Keratinocyte (primary cell): ENCODE measurements at regions not wholly inside any gene's neighbourhood (a gene's known extent, or its start where the extent isn't known, plus 50 kb on each side); places are given as distances from the start of the nearest gene placed in this dataset.

Experiments
- DNase-seq: peaks from one replicate; pipeline ENCODE4 v3.0.0-alpha.2; 2011; ENCODE audit warnings: low read depth, missing footprints, low spot score
- FAIRE-seq: peaks from 2 replicates; lab custom pipeline; 2011; peaks lifted over from hg19 to GRCh38; lab: Jason Lieb, UNC
- H2AFZ ChIP-seq: 2 replicates; pipeline ENCODE4 v1.6.0; 2012; ENCODE audit warnings: low read length, control low read depth, inconsistent platforms; ENCODE audit not compliant: control insufficient read depth
- H3K27ac ChIP-seq: 2 replicates; pipeline ENCODE4 v1.5.1; 2011; ENCODE audit warnings: low read length; ENCODE audit not compliant: control insufficient read depth, insufficient read depth
- H3K27me3 ChIP-seq: 3 replicates; pipeline ENCODE4 v1.6.0; 2011; ENCODE audit warnings: low read length; ENCODE audit not compliant: control insufficient read depth, insufficient read depth; ENCODE audit errors: extremely low read depth
- H3K36me3 ChIP-seq, 2 experiments: 2 replicates in 1 of 2; 3 replicates in 1 of 2; pipeline ENCODE4 v1.5.1; 2011; ENCODE audit warnings: low read length in 2 of 2, mild to moderate bottlenecking in 1 of 2; ENCODE audit not compliant: control insufficient read depth in 2 of 2, insufficient read depth in 2 of 2; ENCODE audit errors: extremely low read depth in 1 of 2
- H3K4me1 ChIP-seq: 3 replicates; pipeline ENCODE4 v1.5.1; 2011; ENCODE audit warnings: low read length; ENCODE audit not compliant: control insufficient read depth, insufficient read depth; ENCODE audit errors: extremely low read depth
- H3K4me2 ChIP-seq: 3 replicates; pipeline ENCODE4 v1.6.0; 2011; ENCODE audit warnings: low read depth, low read length; ENCODE audit not compliant: control insufficient read depth, insufficient read depth; ENCODE audit errors: extremely low read depth
- H3K4me3 ChIP-seq, 3 experiments: fragments of 200-600 bp in 1 of 3; sonication (generic) in 1 of 3; 2 replicates in 2 of 3; 3 replicates in 1 of 3; pipeline ENCODE4 v1.5.1; 2011 to 2016; ENCODE audit warnings: low read length in 3 of 3, mild to moderate bottlenecking in 3 of 3, control low read depth in 2 of 3, inconsistent platforms in 1 of 3, low read depth in 1 of 3, mixed read lengths in 1 of 3, mixed run types in 1 of 3, moderate library complexity in 1 of 3; ENCODE audit not compliant: control insufficient read depth in 2 of 3, insufficient read depth in 2 of 3; ENCODE audit errors: extremely low read depth in 1 of 3
- H3K79me2 ChIP-seq: 2 replicates; pipeline ENCODE4 v1.6.0; 2012; ENCODE audit warnings: low read length; ENCODE audit not compliant: control insufficient read depth, insufficient read depth
- H3K9ac ChIP-seq: 3 replicates; pipeline ENCODE4 v1.6.0; 2011; ENCODE audit warnings: low read length; ENCODE audit not compliant: control insufficient read depth, insufficient read depth; ENCODE audit errors: extremely low read depth
- H3K9me1 ChIP-seq: 3 replicates; pipeline ENCODE4 v1.6.0; 2011; ENCODE audit warnings: low read length; ENCODE audit not compliant: control insufficient read depth, insufficient read depth; ENCODE audit errors: extremely low read depth
- H3K9me3 ChIP-seq: 2 replicates; pipeline ENCODE4 v1.5.1; 2012; ENCODE audit warnings: low read depth, low read length; ENCODE audit not compliant: control insufficient read depth
- H4K20me1 ChIP-seq: 3 replicates; pipeline ENCODE4 v1.6.0; 2011; ENCODE audit warnings: low read length; ENCODE audit not compliant: control insufficient read depth, insufficient read depth; ENCODE audit errors: extremely low read depth
- EZH2 ChIP-seq: IDR thresholded peaks from one replicate; pipeline ENCODE4 v1.6.1; 2012; ENCODE audit warnings: inconsistent platforms, mild to moderate bottlenecking, low read length, moderate library complexity
- dilution Hi-C: fragments of 300-500 bp; cut with MboI; formaldehyde crosslinking; loops from one replicate; pipeline ENCODE4 v1.7.0; 2020; ENCODE audit warnings: low sequenced_read_pairs; ENCODE audit not compliant: extremely low pct_ligation_motif_present
- TF ChIP-seq, protein P1 (sequence below), 3 experiments: IDR thresholded peaks in 1 of 3; conservative IDR thresholded peaks in 1 of 3; optimal IDR thresholded peaks in 1 of 3; 2 replicates in 2 of 3; 3 replicates in 1 of 3; pipeline versions ENCODE3 to v1.5.1; 2011; ENCODE audit warnings: low read length in 3 of 3, mild to moderate bottlenecking in 3 of 3, moderate library complexity in 2 of 3, control low read depth in 1 of 3, inconsistent platforms in 1 of 3; ENCODE audit not compliant: insufficient read depth in 2 of 3; ENCODE audit errors: extremely low read depth in 1 of 3

DNA sequence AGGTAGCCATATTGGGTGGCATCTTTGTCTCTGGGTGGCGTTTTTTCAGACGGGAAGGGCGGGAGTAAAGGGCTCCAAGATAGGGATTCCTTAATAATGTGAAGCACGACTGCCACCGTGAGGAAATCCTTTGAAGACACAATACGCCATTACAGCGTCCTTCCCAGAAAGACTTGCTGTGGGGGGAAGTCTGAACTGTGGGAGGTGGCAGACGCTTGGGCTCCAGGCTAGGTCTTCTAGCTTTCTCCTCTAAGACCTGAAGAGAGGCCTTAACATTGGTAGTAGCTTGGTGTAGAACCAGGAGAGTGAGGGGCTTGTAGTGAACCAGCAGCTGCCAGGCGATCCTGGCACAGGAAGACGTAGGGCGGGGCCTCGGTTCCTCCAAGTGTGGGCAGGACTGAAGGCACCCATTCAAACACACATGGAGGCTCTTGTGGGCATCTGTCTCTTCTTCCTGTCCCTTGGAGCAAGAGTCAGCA lies 197.3 kb downstream of the OR13H1 start:
- H3K36me3 ChIP-seq, result no peaks in the 10 kb centered on the region
- peak overlapping the region; percentile 76 for H2AFZ ChIP-seq
- peak overlapping the region; percentile 57 for H3K27ac ChIP-seq
- peaks cover 4% of the 10 kb centered on the region for H3K4me1 ChIP-seq
- peak overlapping the region; percentile 77 for H3K4me2 ChIP-seq
- H3K9ac ChIP-seq, result peak overlapping the region; percentile 66
- H4K20me1 ChIP-seq, result no peaks in the 10 kb centered on the region
- peak overlapping the region; percentile 19 to 63 (median 40) for H3K4me3 ChIP-seq
- FAIRE-seq, result peak; percentile 23
- peaks cover 5% of the 10 kb centered on the region for H3K9me3 ChIP-seq
- DNase-seq, result no peak
- H3K9me1 ChIP-seq, result no peaks in the 10 kb centered on the region
- dilution Hi-C loops, result no loop called here
- no peaks in the 10 kb centered on the region for H3K79me2 ChIP-seq
- TF ChIP-seq, protein P1, sequence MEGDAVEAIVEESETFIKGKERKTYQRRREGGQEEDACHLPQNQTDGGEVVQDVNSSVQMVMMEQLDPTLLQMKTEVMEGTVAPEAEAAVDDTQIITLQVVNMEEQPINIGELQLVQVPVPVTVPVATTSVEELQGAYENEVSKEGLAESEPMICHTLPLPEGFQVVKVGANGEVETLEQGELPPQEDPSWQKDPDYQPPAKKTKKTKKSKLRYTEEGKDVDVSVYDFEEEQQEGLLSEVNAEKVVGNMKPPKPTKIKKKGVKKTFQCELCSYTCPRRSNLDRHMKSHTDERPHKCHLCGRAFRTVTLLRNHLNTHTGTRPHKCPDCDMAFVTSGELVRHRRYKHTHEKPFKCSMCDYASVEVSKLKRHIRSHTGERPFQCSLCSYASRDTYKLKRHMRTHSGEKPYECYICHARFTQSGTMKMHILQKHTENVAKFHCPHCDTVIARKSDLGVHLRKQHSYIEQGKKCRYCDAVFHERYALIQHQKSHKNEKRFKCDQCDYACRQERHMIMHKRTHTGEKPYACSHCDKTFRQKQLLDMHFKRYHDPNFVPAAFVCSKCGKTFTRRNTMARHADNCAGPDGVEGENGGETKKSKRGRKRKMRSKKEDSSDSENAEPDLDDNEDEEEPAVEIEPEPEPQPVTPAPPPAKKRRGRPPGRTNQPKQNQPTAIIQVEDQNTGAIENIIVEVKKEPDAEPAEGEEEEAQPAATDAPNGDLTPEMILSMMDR (optimal IDR thresholded peaks at IDR 0.05 in 1 of 3, IDR thresholded peaks at IDR 0.05 in 1 of 3, conservative IDR thresholded peaks at IDR 0.05 in 1 of 3; ENCODE audit: extremely low read depth in 1 of 3, insufficient read depth in 2 of 3, low read length in 3 of 3), result peak in 1 of 3 experiments; percentile 51
- no peak for TF ChIP-seq EZH2
- no peaks in the 10 kb centered on the region for H3K27me3 ChIP-seq

DNA sequence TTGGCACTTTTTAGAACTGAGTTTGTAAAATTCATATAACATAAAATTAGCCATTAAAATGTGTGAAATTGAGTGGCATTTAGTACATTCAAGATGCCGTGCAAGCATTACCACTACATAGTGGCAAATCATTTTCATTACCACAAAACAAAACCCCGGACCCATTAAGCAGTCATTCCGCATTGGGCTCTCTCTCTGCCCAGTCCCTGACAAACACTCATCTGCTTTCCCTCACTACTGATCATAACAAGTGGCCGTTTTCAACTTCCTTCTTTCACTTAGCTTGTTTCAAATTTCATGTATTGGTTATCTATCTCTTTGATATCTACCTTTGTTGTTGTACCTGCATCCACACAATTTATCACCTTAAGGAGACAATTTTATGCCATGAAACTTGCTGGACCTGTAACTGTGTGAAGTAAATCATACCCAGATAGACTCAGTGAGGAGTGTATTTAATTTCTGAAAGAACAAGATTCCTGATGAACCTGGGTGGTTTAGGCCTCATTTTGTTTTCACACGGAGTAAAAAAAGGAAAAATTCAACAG lies 202.1 kb downstream of the OR13H1 start:
- FAIRE-seq, result no peak
- Histone ChIP-seq H3K27ac (no peak overlapping the region), H3K79me2 (no peaks in the 10 kb centered on the region), H3K36me3 (no peaks in the 10 kb centered on the region), H3K9ac (no peak overlapping the region), H3K4me2 (peak overlapping the region; percentile 65), H3K9me3 (peaks cover 2% of the 10 kb centered on the region), H3K4me3 (peak overlapping the region in 1 of 3 experiments; percentile 56), H2AFZ (peak overlapping the region; percentile 62), H3K4me1 (peaks cover 6% of the 10 kb centered on the region), H3K27me3 (no peaks in the 10 kb centered on the region), H3K9me1 (no peaks in the 10 kb centered on the region), H4K20me1 (no peaks in the 10 kb centered on the region)
- dilution Hi-C loops, result no loop called here
- TF ChIP-seq, protein P1 (optimal IDR thresholded peaks at IDR 0.05 in 1 of 3, IDR thresholded peaks at IDR 0.05 in 1 of 3, conservative IDR thresholded peaks at IDR 0.05 in 1 of 3; ENCODE audit: extremely low read depth in 1 of 3, insufficient read depth in 2 of 3, low read length in 3 of 3), result no peak
- TF ChIP-seq EZH2, result no peak
- no peak for DNase-seq
